ENCODE measurements at regions not wholly inside any gene's neighbourhood (a gene's known extent, or its start where the extent isn't known, plus 50 kb on each side); places are given as distances from the start of the nearest gene placed in this dataset.

DNA sequence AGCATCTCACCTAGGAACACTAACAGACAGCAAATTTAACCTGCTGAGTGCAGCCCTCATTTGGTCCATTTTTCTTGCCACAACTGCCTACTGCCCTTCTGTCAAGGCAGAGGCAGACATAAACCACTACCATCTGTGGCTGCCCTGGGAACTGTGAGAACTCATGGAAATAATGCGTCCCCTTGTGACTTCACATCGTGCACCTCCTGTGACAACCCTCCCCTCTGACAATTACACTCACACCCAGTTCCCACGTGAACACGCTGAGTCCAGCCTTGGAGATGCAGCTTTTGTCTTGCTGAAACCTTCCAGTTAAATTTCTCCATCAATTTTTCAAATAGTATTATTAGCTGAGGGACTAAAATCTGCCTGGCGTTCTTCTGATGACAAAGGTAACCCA lies 193.1 kb upstream of the KLF14 start:
- TF ChIP-seq, protein P1, sequence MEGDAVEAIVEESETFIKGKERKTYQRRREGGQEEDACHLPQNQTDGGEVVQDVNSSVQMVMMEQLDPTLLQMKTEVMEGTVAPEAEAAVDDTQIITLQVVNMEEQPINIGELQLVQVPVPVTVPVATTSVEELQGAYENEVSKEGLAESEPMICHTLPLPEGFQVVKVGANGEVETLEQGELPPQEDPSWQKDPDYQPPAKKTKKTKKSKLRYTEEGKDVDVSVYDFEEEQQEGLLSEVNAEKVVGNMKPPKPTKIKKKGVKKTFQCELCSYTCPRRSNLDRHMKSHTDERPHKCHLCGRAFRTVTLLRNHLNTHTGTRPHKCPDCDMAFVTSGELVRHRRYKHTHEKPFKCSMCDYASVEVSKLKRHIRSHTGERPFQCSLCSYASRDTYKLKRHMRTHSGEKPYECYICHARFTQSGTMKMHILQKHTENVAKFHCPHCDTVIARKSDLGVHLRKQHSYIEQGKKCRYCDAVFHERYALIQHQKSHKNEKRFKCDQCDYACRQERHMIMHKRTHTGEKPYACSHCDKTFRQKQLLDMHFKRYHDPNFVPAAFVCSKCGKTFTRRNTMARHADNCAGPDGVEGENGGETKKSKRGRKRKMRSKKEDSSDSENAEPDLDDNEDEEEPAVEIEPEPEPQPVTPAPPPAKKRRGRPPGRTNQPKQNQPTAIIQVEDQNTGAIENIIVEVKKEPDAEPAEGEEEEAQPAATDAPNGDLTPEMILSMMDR (IDR thresholded peaks at IDR 0.05) = no peak
- TF ChIP-seq ZFX (IDR thresholded peaks at IDR 0.05; ENCODE audit: borderline replicate concordance) = no peak

All from 22Rv1 (cell line).